A549 (cell line): ENCODE measurements at regions not wholly inside any gene's neighbourhood (a gene's known extent, or its start where the extent isn't known, plus 50 kb on each side); places are given as distances from the start of the nearest gene placed in this dataset.

Source experiments
- ATAC-seq, 2 experiments: fragments of 200-7000 bp in 1 of 2; fragments of >200 bp in 1 of 2; cut with Nextera tagmentation in 1 of 2; cut with Tn5 transposase in 1 of 2; 3 replicates each; pipeline versions ENCODE4 v1.8.0 to v1.9.1; 2018 to 2020; ENCODE audit warnings: mild to moderate bottlenecking in 1 of 2, moderate library complexity in 1 of 2
- CTCF ChIA-PET: fragments of 300-600 bp; sonication (Branson Sonifier 250); formaldehyde crosslinking; extraction: SDS; loops from one replicate; lab custom pipeline; 2021; ENCODE audit warnings: antibody characterized with exemption, inconsistent platforms; lab: Yijun Ruan, JAX
- POLR2A ChIA-PET: fragments of 350-600 bp; formaldehyde crosslinking; extraction: SDS; loops from one replicate; lab custom pipeline; 2021; ENCODE audit warnings: antibody characterized with exemption, inconsistent platforms; lab: Yijun Ruan, JAX
- DNase-seq, 2 experiments: peaks; one replicate each; pipeline versions ENCODE4 v3.0.0 to v3.0.0-alpha.2; 2011 to 2016; ENCODE audit warnings: low read depth in 1 of 2, low spot score in 1 of 2
- FAIRE-seq: peaks from 2 replicates; lab custom pipeline; 2011; peaks lifted over from hg19 to GRCh38; lab: Jason Lieb, UNC
- H3K27ac ChIP-seq, 2 experiments: fragments of >200 bp; sonication (Bioruptor Twin); formaldehyde crosslinking; 3 replicates each; pipeline ENCODE4 v1.5.1; 2016 to 2017
- H3K4me1 ChIP-seq: fragments of >200 bp; sonication (Bioruptor Twin); formaldehyde crosslinking; 3 replicates; pipeline ENCODE4 v1.6.1; 2016
- H3K4me2 ChIP-seq: fragments of >200 bp; sonication (Bioruptor Twin); formaldehyde crosslinking; 3 replicates; pipeline ENCODE4 v1.6.1; 2016
- H3K4me3 ChIP-seq: fragments of >200 bp; sonication (Bioruptor Twin); formaldehyde crosslinking; 3 replicates; pipeline ENCODE4 v1.5.1; 2016
- H3K9me3 ChIP-seq: fragments of >200 bp; sonication (Bioruptor Twin); formaldehyde crosslinking; 3 replicates; pipeline ENCODE4 v1.6.1; 2016
- CBX2 ChIP-seq: fragments of 200-600 bp; sonication (generic); IDR thresholded peaks from 2 replicates; pipeline ENCODE4 v1.6.1; 2016; ENCODE audit warnings: low read depth, mild to moderate bottlenecking, borderline replicate concordance
- CTCF ChIP-seq: fragments of >200 bp; sonication (Bioruptor Twin); formaldehyde crosslinking; IDR thresholded peaks from 3 replicates; pipeline ENCODE4 v1.5.1; 2016
- ELK1 ChIP-seq: fragments of 150-350 bp; IDR thresholded peaks from 2 replicates; pipeline ENCODE4 v1.6.1; 2014; ENCODE audit warnings: low read depth, mild to moderate bottlenecking, low read length
- FOSL2 ChIP-seq, 2 experiments: fragments of 450-650 bp in 1 of 2; fragments of >200 bp in 1 of 2; sonication (Bioruptor Twin) in 1 of 2; formaldehyde crosslinking; IDR thresholded peaks; 2 replicates each; pipeline versions ENCODE4 v1.5.0 to v1.6.1; 2016 to 2020; ENCODE audit warnings: mild to moderate bottlenecking in 1 of 2, moderate library complexity in 1 of 2
- GATA3 ChIP-seq: IDR thresholded peaks from 2 replicates; pipeline ENCODE4 v1.6.1; 2012; ENCODE audit warnings: borderline replicate concordance
- HMGXB4 ChIP-seq: fragments of 250-450 bp; sonication (Bioruptor Pico); IDR thresholded peaks from 2 replicates; pipeline ENCODE4 v1.5.0; 2021; ENCODE audit warnings: mild to moderate bottlenecking, moderate library complexity, borderline replicate concordance
- HOXA7 ChIP-seq: fragments of 250-450 bp; sonication (Bioruptor Pico); IDR thresholded peaks from 2 replicates; pipeline ENCODE4 v1.5.0; 2020; ENCODE audit warnings: mild to moderate bottlenecking, moderate library complexity
- JUN ChIP-seq, 2 experiments: fragments of >200 bp; sonication (Bioruptor Twin); formaldehyde crosslinking; IDR thresholded peaks; 2 replicates in 1 of 2; 3 replicates in 1 of 2; pipeline ENCODE4 v1.6.1; 2016 to 2017
- KDM5A ChIP-seq: fragments of 200-600 bp; sonication (generic); IDR thresholded peaks from 2 replicates; pipeline ENCODE4 v1.6.1; 2016; ENCODE audit warnings: antibody characterized with exemption, mild to moderate bottlenecking
- MAZ ChIP-seq: fragments of 150-350 bp; IDR thresholded peaks from 2 replicates; pipeline ENCODE4 v1.6.1; 2014; ENCODE audit warnings: antibody characterized with exemption, low read depth, low read length, borderline replicate concordance
- NFE2L2 ChIP-seq: fragments of 150-350 bp; conservative IDR thresholded peaks from 2 replicates; pipeline ENCODE4 v1.6.1; 2014; ENCODE audit warnings: low read length
- PHF8 ChIP-seq: fragments of 200-600 bp; sonication (generic); IDR thresholded peaks from 2 replicates; pipeline ENCODE4 v1.6.1; 2016; ENCODE audit warnings: low read depth, mild to moderate bottlenecking, antibody characterized with exemption, moderate library complexity, borderline replicate concordance
- RAD21 ChIP-seq, 2 experiments: fragments of >200 bp in 1 of 2; sonication (Bioruptor Twin) in 1 of 2; formaldehyde crosslinking in 1 of 2; IDR thresholded peaks in 1 of 2; conservative IDR thresholded peaks in 1 of 2; 2 replicates in 1 of 2; 3 replicates in 1 of 2; pipeline ENCODE4 v1.6.1; 2012 to 2018; ENCODE audit warnings: inconsistent platforms in 1 of 2
- REST ChIP-seq: fragments of 200-600 bp; sonication (generic); IDR thresholded peaks from 2 replicates; pipeline ENCODE4 v1.6.1; 2016; ENCODE audit warnings: antibody characterized with exemption, mild to moderate bottlenecking, moderate library complexity
- RNF2 ChIP-seq: fragments of 200-600 bp; sonication (generic); IDR thresholded peaks from 2 replicates; pipeline ENCODE4 v1.6.1; 2016; ENCODE audit warnings: low read depth, mild to moderate bottlenecking, antibody characterized with exemption, moderate library complexity, borderline replicate concordance
- ZFP36 ChIP-seq: fragments of 450-650 bp; IDR thresholded peaks from 2 replicates; pipeline ENCODE4 v1.6.1; 2014; ENCODE audit warnings: borderline replicate concordance; ENCODE audit not compliant: partially characterized antibody
- WGBS: methylation state at CpG from one replicate; pipeline ENCODE4 v1.1.6; 2017; ENCODE audit errors: missing lambda C conversion rate; 5-methylcytosine and 5-hydroxymethylcytosine counted together

- ChIA-PET CTCF (no interaction called here), POLR2A (no interaction called here)
- no peak for TF ChIP-seq ELK1
- no peak for TF ChIP-seq CBX2
- TF ChIP-seq JUN (IDR thresholded peaks at IDR 0.05): no peak
- TF ChIP-seq HOXA7: no peak
- TF ChIP-seq ZFP36: no peak
- TF ChIP-seq HMGXB4 (CRISPR knock-in tag): no peak
- TF ChIP-seq PHF8: no peak
- no peak for TF ChIP-seq NFE2L2
- TF ChIP-seq MAZ: no peak
- no peak for TF ChIP-seq REST
- TF ChIP-seq FOSL2 (IDR thresholded peaks at IDR 0.05): no peak
- no peak for TF ChIP-seq FOSL2 (CRISPR knock-in tag; IDR thresholded peaks at IDR 0.05)
- TF ChIP-seq RAD21 (conservative IDR thresholded peaks at IDR 0.05 in 1 of 2, IDR thresholded peaks at IDR 0.05 in 1 of 2): no peak
- no peak for TF ChIP-seq CTCF
- no peak for TF ChIP-seq RNF2
- no peak for TF ChIP-seq KDM5A
- Histone ChIP-seq H3K9me3 (no peaks in the 10 kb centered on the region), H3K4me2 (no peak overlapping the region), H3K27ac (no peak overlapping the region), H3K4me1 (no peaks in the 10 kb centered on the region), H3K4me3 (no peak overlapping the region)
- WGBS: 63% methylated on average over 2 of the region's 2 CpGs
- FAIRE-seq (no peak), ATAC-seq (no peak), DNase-seq (no peak)
Measured at GRCh38 chr6:85797993-85798392, 155.3 kb upstream of the SYNCRIP start.

GRCh38 chr6:85795945-85796344 is 153.3 kb upstream of the SYNCRIP start:
- no peak for ATAC-seq
- POLR2A ChIA-PET: no interaction called here
- H3K4me3 ChIP-seq: no peak overlapping the region
- H3K27ac ChIP-seq: no peak overlapping the region
- H3K4me2 ChIP-seq: no peak overlapping the region
- H3K4me1 ChIP-seq: no peaks in the 10 kb centered on the region
- TF ChIP-seq GATA3: no peak
- CTCF ChIA-PET: no interaction called here
- no peaks in the 10 kb centered on the region for H3K9me3 ChIP-seq
- FAIRE-seq: no peak
- no peak for DNase-seq
